BJ (cell line): ENCODE measurements at regions not wholly inside any gene's neighbourhood (a gene's known extent, or its start where the extent isn't known, plus 50 kb on each side); places are given as distances from the start of the nearest gene placed in this dataset.

Experiments used
- CTCF ChIA-PET: fragments of 350-600 bp; formaldehyde crosslinking; extraction: SDS; loops from one replicate; lab custom pipeline; 2021; ENCODE audit warnings: antibody characterized with exemption, inconsistent platforms; lab: Yijun Ruan, JAX
- POLR2A ChIA-PET: fragments of 300-600 bp; sonication (Branson Sonifier 250); formaldehyde crosslinking; extraction: SDS; loops from one replicate; lab custom pipeline; 2021; ENCODE audit warnings: antibody characterized with exemption; lab: Charles Lee
- DNase-seq: peaks from one replicate; pipeline ENCODE4 v3.0.0-alpha.2; 2011; ENCODE audit warnings: low read depth
- H3K27me3 ChIP-seq: 2 replicates; pipeline ENCODE4 v1.6.0; 2011; ENCODE audit warnings: low read length; ENCODE audit not compliant: control insufficient read depth, insufficient read depth
- H3K36me3 ChIP-seq: 2 replicates; pipeline ENCODE4 v1.5.1; 2011; ENCODE audit warnings: low read length; ENCODE audit not compliant: control insufficient read depth, insufficient read depth
- H3K4me3 ChIP-seq: 2 replicates; pipeline ENCODE4 v1.5.1; 2011; ENCODE audit warnings: low read depth, mild to moderate bottlenecking, control low read depth, low read length
- CTCF ChIP-seq: IDR thresholded peaks from 2 replicates; pipeline ENCODE4 v1.5.1; 2011; ENCODE audit warnings: low read depth, mild to moderate bottlenecking, control low read depth, inconsistent platforms, low read length, moderate library complexity; ENCODE audit not compliant: insufficient read depth

DNA sequence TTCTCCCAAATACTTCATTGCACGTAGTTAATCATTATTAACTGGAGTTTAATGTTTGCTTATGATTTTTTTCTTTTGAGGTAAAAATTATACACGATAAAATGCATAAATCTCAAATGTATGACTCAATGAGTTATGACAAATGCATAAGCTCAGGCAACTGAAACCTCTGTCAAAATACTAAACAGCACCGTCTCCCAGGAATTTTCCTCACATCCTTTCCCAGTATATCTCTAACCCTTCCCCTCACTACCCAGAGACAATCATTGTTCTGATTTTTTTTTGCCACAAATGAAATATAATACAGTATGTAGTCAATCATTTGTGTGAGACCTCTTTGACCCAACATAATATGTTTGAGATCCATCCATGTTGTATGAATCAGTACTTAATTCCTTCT is 606.5 kb downstream of the CPS1 start:
- Histone ChIP-seq H3K27me3 (no peaks in the 10 kb centered on the region), H3K36me3 (no peaks in the 10 kb centered on the region), H3K4me3 (no peak overlapping the region)
- POLR2A ChIA-PET = no interaction called here
- no peak for DNase-seq
- CTCF ChIA-PET = no interaction called here
- TF ChIP-seq CTCF = no peak

DNA sequence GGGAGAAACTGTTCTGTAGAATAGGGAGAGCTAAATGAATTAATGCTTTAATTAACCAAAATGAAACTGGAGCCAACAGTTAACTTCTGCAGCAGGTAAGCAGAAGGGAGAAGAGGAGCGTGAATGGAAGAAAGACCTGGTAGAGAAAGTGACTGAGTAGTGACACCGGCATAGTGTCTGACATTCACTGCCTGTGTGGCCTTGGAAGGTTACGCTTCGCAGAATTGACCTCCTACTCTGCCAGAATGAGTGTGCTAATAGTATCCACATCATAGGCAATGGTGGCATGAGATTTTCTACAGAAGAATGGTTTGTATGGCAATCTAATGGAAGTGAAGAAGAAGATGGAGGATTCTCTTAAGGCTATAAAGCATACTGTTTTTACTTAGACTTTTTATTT is 614.4 kb downstream of the CPS1 start:
- Histone ChIP-seq H3K27me3 (no peaks in the 10 kb centered on the region), H3K4me3 (no peak overlapping the region), H3K36me3 (no peaks in the 10 kb centered on the region)
- POLR2A ChIA-PET = no interaction called here
- CTCF ChIA-PET = no interaction called here
- TF ChIP-seq CTCF = no peak
- no peak for DNase-seq

GRCh38 chr2:211174021-211174420 is 617.6 kb downstream of the CPS1 start:
- H3K27me3 ChIP-seq = no peaks in the 10 kb centered on the region

GRCh38 chr2:211174631-211175030 is 618.2 kb downstream of the CPS1 start:
- H3K4me3 ChIP-seq = no peak overlapping the region
- TF ChIP-seq CTCF = no peak
- ChIA-PET CTCF (no interaction called here), POLR2A (no interaction called here)
- no peak for DNase-seq
- H3K36me3 ChIP-seq = no peaks in the 10 kb centered on the region
- H3K27me3 ChIP-seq = no peaks in the 10 kb centered on the region

More at GRCh38 chr2:211174021-211174420, 617.6 kb downstream of the CPS1 start:
- no peak for TF ChIP-seq CTCF
- Histone ChIP-seq H3K4me3 (no peak overlapping the region), H3K36me3 (no peaks in the 10 kb centered on the region)
- ChIA-PET POLR2A (no interaction called here), CTCF (interaction anchor here (0.5 kb wide), 1 partner anchor 206 kb away, joined by 4 read pairs; no protein-coding TSS in a partner anchor)
- DNase-seq = no peak

DNA sequence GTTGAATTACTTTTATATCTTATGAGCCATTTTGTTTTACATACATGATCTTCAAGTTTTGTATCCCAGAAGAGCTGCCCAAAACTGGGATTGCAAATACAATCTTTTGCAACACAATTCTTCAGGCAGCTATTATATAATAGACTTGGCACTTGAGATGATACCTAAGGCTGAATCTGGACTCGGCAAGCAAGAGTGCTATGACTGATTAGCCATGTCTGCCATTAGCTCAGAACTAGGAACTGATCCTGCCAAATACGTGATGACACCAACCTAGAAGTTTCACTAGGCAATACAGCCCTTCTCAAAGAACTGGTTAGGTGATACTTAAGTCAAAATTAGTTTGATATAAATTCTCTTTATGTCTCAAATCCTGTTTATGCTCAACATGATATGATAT is 619.6 kb downstream of the CPS1 start:
- no peak for DNase-seq
- H3K36me3 ChIP-seq = no peaks in the 10 kb centered on the region
- H3K27me3 ChIP-seq = no peaks in the 10 kb centered on the region
- no peak overlapping the region for H3K4me3 ChIP-seq
- POLR2A ChIA-PET = no interaction called here
- CTCF ChIA-PET = no interaction called here
- TF ChIP-seq CTCF = no peak
